ENCODE measurements at regions not wholly inside any gene's neighbourhood (a gene's known extent, or its start where the extent isn't known, plus 50 kb on each side); places are given as distances from the start of the nearest gene placed in this dataset.

DNA sequence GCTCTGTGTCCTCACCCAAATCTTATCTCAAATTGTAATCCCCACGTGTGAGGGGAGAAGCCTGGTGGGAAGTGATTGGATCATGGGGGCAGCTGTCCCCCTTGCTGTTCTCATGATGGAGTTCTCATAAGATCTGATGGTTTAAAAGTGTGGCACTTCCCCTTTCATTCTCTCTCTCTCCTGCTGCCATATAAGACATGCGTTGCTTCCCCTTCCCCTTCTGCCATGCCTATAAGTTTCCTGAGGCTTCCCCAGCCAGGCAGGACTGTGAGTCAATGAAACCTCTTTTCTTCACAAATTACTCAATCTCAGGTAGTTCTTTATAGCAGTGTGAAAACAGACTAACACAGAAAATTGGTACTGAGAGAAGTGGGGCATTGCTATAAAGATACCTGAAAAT, 107.7 kb downstream of the DMAC1 start:
- Histone ChIP-seq H3K4me1 (ENCODE audit: insufficient read depth) (peaks cover 1% of the 10 kb centered on the region), H3K27me3 (no peaks in the 10 kb centered on the region), H3K27ac (no peak overlapping the region), H3K4me3 (no peak overlapping the region), H3K9me3 (no peaks in the 10 kb centered on the region), H3K36me3 (no peaks in the 10 kb centered on the region)
- intact Hi-C loops (cut with DNase I): no loop called here
- DNase-seq: no peak
- TF ChIP-seq EP300 (IDR thresholded peaks at IDR 0.05): no peak
- no peak for TF ChIP-seq POLR2A (IDR thresholded peaks at IDR 0.05)
- TF ChIP-seq, protein P1, sequence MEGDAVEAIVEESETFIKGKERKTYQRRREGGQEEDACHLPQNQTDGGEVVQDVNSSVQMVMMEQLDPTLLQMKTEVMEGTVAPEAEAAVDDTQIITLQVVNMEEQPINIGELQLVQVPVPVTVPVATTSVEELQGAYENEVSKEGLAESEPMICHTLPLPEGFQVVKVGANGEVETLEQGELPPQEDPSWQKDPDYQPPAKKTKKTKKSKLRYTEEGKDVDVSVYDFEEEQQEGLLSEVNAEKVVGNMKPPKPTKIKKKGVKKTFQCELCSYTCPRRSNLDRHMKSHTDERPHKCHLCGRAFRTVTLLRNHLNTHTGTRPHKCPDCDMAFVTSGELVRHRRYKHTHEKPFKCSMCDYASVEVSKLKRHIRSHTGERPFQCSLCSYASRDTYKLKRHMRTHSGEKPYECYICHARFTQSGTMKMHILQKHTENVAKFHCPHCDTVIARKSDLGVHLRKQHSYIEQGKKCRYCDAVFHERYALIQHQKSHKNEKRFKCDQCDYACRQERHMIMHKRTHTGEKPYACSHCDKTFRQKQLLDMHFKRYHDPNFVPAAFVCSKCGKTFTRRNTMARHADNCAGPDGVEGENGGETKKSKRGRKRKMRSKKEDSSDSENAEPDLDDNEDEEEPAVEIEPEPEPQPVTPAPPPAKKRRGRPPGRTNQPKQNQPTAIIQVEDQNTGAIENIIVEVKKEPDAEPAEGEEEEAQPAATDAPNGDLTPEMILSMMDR (IDR thresholded peaks at IDR 0.05): no peak
- 70 to 78% (median 75%) methylated on average over 2 of the region's 2 CpGs for WGBS, 3 donors

DNA sequence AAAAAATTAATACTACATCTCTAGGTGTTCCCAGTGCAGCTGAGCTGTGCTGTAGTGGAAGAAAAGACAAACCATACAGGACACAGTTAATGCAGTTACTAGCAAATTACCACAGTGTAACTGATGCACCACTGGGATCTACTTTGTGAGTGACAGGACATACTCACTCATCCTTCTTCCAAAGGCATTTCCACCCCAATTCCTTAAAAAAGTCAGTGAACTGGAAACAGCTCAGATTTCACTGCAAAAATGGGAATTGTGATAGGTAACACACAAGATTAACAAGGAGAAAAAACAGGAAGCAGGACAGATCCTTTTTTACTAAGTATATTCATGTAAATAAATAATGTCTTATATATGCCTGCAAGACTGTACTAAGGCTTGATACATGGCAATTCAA, 109.6 kb downstream of the DMAC1 start:
- no peaks in the 10 kb centered on the region for H3K9me3 ChIP-seq
- intact Hi-C loops (cut with DNase I): no loop called here
- no peak overlapping the region for H3K27ac ChIP-seq
- H3K27me3 ChIP-seq: no peaks in the 10 kb centered on the region
- TF ChIP-seq EP300 (IDR thresholded peaks at IDR 0.05) (no peak), POLR2A (IDR thresholded peaks at IDR 0.05) (no peak)
- TF ChIP-seq, protein P1 (IDR thresholded peaks at IDR 0.05): no peak
- no peak for DNase-seq
- H3K4me3 ChIP-seq: no peak overlapping the region
- H3K4me1 ChIP-seq (ENCODE audit: insufficient read depth): peaks cover 1% of the 10 kb centered on the region
- no peaks in the 10 kb centered on the region for H3K36me3 ChIP-seq

DNA sequence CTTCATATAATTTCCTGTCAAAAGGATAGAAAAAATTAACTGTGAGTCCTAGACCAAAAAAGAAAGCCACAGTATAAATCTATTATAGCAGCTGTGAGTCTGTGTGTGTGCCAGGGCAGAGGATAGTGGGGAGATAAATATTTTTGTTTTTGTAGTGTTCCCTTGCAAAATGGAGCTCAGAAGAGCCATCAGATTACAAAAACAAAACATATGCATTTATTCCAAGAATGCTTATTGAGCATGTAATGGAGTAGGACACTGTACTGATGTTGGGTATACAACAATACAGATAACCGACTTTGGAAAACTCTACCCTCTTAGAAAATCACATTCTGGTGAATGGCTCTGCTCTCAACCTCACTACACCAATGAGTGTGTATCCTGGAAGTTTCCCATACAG, 111.0 kb downstream of the DMAC1 start:
- Histone ChIP-seq H3K27me3 (no peaks in the 10 kb centered on the region), H3K4me3 (no peak overlapping the region), H3K36me3 (no peaks in the 10 kb centered on the region), H3K9me3 (no peaks in the 10 kb centered on the region), H3K4me1 (ENCODE audit: insufficient read depth) (peaks cover 1% of the 10 kb centered on the region), H3K27ac (no peak overlapping the region)
- TF ChIP-seq, protein P1 (IDR thresholded peaks at IDR 0.05): no peak
- TF ChIP-seq EP300 (IDR thresholded peaks at IDR 0.05): no peak
- no peak for DNase-seq
- WGBS, 3 donors: 10 to 36% (median 33%) methylated on average over 1 of the region's 1 CpG
- intact Hi-C loops (cut with DNase I): no loop called here

DNA sequence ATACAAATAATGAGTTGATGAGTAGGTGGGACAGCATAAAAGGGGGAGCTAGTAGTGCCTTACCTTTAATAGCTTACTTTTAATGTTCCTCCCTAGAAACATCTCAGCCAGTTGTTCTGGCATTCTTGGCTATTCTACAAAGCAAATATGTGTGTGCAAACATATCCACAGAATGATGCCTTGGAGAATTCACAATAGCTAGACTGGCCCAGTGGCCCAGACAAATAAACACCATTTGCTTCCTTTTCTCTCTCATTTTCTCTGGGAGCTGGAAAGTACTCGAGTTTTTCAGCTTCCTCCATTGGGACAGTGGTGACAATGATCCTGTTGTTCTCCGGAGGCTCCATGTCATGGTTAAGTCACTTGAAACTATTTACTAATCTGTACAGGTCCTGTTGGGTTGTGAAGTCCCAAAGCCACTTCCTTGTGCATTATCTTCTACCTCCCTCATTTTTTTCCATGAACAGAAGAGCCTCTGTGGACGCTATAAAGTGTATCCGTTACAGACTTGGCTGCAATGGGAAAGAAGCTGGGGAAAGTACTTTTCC, 122.9 kb downstream of the DMAC1 start:
- intact Hi-C loops (cut with DNase I): no loop called here
- Histone ChIP-seq H3K4me3 (no peak overlapping the region), H3K9me3 (no peaks in the 10 kb centered on the region), H3K27ac (no peak overlapping the region), H3K36me3 (no peaks in the 10 kb centered on the region), H3K27me3 (no peaks in the 10 kb centered on the region), H3K4me1 (ENCODE audit: insufficient read depth) (no peaks in the 10 kb centered on the region)
- 88 to 93% (median 89%) methylated on average over 4 of the region's 4 CpGs for WGBS, 3 donors
- TF ChIP-seq POLR2A (IDR thresholded peaks at IDR 0.05) (no peak), EP300 (IDR thresholded peaks at IDR 0.05) (no peak)
- TF ChIP-seq, protein P1 (IDR thresholded peaks at IDR 0.05): no peak
- DNase-seq: no peak
